WTC11 (cell line): ENCODE measurements at regions not wholly inside any gene's neighbourhood (a gene's known extent, or its start where the extent isn't known, plus 50 kb on each side); places are given as distances from the start of the nearest gene placed in this dataset.

Experiments
- ATAC-seq: fragments of 200-7000 bp; cut with Tn5 transposase; 2 replicates; pipeline ENCODE4 v1.10.0; 2021; ENCODE audit warnings: mild to moderate bottlenecking, moderate library complexity
- CTCF ChIA-PET: fragments of 300-600 bp; sonication (Branson Sonifier 250); formaldehyde crosslinking; loops from one replicate; lab custom pipeline; 2021; ENCODE audit warnings: antibody characterized with exemption; lab: Charles Lee
- POLR2A ChIA-PET: fragments of 350-600 bp; sonication (Branson Sonifier 250); formaldehyde crosslinking; loops from one replicate; lab custom pipeline; 2021; ENCODE audit warnings: antibody characterized with exemption; lab: Charles Lee
- DNase-seq: peaks from one replicate; pipeline ENCODE4 v3.0.0; 2021; ENCODE audit warnings: low spot score
- H3K27ac Mint-ChIP-seq: 2 replicates; pipeline ENCODE4 v1.8.0; 2021; ENCODE audit warnings: mixed read lengths
- H3K27me3 Mint-ChIP-seq: 2 replicates; pipeline ENCODE4 v1.8.0; 2021; ENCODE audit warnings: low read depth, mild to moderate bottlenecking, moderate library complexity, mixed read lengths
- H3K36me3 Mint-ChIP-seq: 2 replicates; pipeline ENCODE4 v1.8.0; 2021; ENCODE audit warnings: mixed read lengths
- H3K4me1 Mint-ChIP-seq: 2 replicates; pipeline ENCODE4 v1.8.0; 2022; ENCODE audit warnings: mixed read lengths
- H3K4me3 Mint-ChIP-seq: 2 replicates; pipeline ENCODE4 v1.8.0; 2021; ENCODE audit warnings: mild to moderate bottlenecking, moderate library complexity, mixed read lengths
- H3K9me3 Mint-ChIP-seq: 2 replicates; pipeline ENCODE4 v1.8.0; 2021; ENCODE audit warnings: mixed read lengths
- ATF1 ChIP-seq: sonication (generic); formaldehyde crosslinking; IDR thresholded peaks from 2 replicates; pipeline ENCODE4 v1.8.1; 2023; ENCODE audit warnings: mild to moderate bottlenecking, moderate library complexity, missing genetic modification reagents
- E2F5 ChIP-seq: sonication (generic); formaldehyde crosslinking; IDR thresholded peaks from 2 replicates; pipeline ENCODE4 v1.8.1; 2022; ENCODE audit warnings: mild to moderate bottlenecking, moderate library complexity, missing genetic modification reagents
- FOXJ3 ChIP-seq: sonication (generic); formaldehyde crosslinking; IDR thresholded peaks from 2 replicates; pipeline ENCODE4 v1.9.0; 2021; ENCODE audit warnings: missing genetic modification reagents, mild to moderate bottlenecking, borderline replicate concordance
- FOXP4 ChIP-seq: sonication (generic); formaldehyde crosslinking; IDR thresholded peaks from 2 replicates; pipeline ENCODE4 v1.8.0; 2022; ENCODE audit warnings: mild to moderate bottlenecking, missing genetic modification reagents
- GTF2I ChIP-seq: fragments of 250-450 bp; sonication (Bioruptor Pico); conservative IDR thresholded peaks from 2 replicates; pipeline ENCODE4 v1.4.0; 2021; ENCODE audit warnings: mild to moderate bottlenecking
- HMGXB4 ChIP-seq: sonication (generic); formaldehyde crosslinking; IDR thresholded peaks from 2 replicates; pipeline ENCODE4 v1.8.1; 2023; ENCODE audit warnings: mild to moderate bottlenecking, moderate library complexity, missing genetic modification reagents
- MYBL2 ChIP-seq: sonication (generic); formaldehyde crosslinking; IDR thresholded peaks from 2 replicates; pipeline ENCODE4 v1.8.1; 2023; ENCODE audit warnings: mild to moderate bottlenecking, moderate library complexity, missing genetic modification reagents
- NFATC4 ChIP-seq: fragments of 250-450 bp; sonication (Bioruptor Pico); IDR thresholded peaks from 2 replicates; pipeline ENCODE4 v1.9.0; 2021; ENCODE audit warnings: mild to moderate bottlenecking
- NFE2L1 ChIP-seq: sonication (generic); formaldehyde crosslinking; IDR thresholded peaks from 2 replicates; pipeline ENCODE4 v1.8.1; 2023; ENCODE audit warnings: missing genetic modification reagents
- NR1H2 ChIP-seq: sonication (generic); formaldehyde crosslinking; IDR thresholded peaks from 2 replicates; pipeline ENCODE4 v1.9.0; 2021; ENCODE audit warnings: mild to moderate bottlenecking, moderate library complexity, missing genetic modification reagents
- NR3C1 ChIP-seq: sonication (generic); formaldehyde crosslinking; conservative IDR thresholded peaks from 2 replicates; pipeline ENCODE4 v1.8.1; 2023; ENCODE audit warnings: low read depth, mild to moderate bottlenecking, missing genetic modification reagents
- PRRX2 ChIP-seq: fragments of 250-450 bp; sonication (Bioruptor Pico); IDR thresholded peaks from 2 replicates; pipeline ENCODE4 v1.8.0; 2021; ENCODE audit warnings: mild to moderate bottlenecking
- RELA ChIP-seq: sonication (generic); formaldehyde crosslinking; IDR thresholded peaks from 2 replicates; pipeline ENCODE4 v1.8.1; 2022; ENCODE audit warnings: missing genetic modification reagents, mild to moderate bottlenecking, borderline replicate concordance
- SMAD3 ChIP-seq: sonication (generic); formaldehyde crosslinking; IDR thresholded peaks from 2 replicates; pipeline ENCODE4 v1.8.0; 2022; ENCODE audit warnings: missing genetic modification reagents, mild to moderate bottlenecking, borderline replicate concordance
- TEAD1 ChIP-seq: sonication (generic); formaldehyde crosslinking; IDR thresholded peaks from 2 replicates; pipeline ENCODE4 v1.8.0; 2022; ENCODE audit warnings: mild to moderate bottlenecking, missing genetic modification reagents
- ZNF138 ChIP-seq: sonication (generic); formaldehyde crosslinking; conservative IDR thresholded peaks from 2 replicates; pipeline ENCODE4 v1.8.1; 2022; ENCODE audit warnings: mild to moderate bottlenecking, moderate library complexity, missing genetic modification reagents
- ZNF263 ChIP-seq: sonication (generic); formaldehyde crosslinking; IDR thresholded peaks from 2 replicates; pipeline ENCODE4 v1.8.1; 2022; ENCODE audit warnings: low read depth, mild to moderate bottlenecking, moderate library complexity, missing genetic modification reagents
- ZNF396 ChIP-seq: fragments of 250-450 bp; sonication (Bioruptor Pico); IDR thresholded peaks from 2 replicates; pipeline ENCODE4 v1.8.0; 2021; ENCODE audit warnings: mild to moderate bottlenecking, moderate library complexity, borderline replicate concordance
- ZNF416 ChIP-seq: fragments of 250-450 bp; sonication (Bioruptor Pico); IDR thresholded peaks from 2 replicates; pipeline ENCODE4 v1.9.0; 2021; ENCODE audit warnings: mild to moderate bottlenecking, inconsistent platforms
- TF ChIP-seq, protein P1 (sequence below): sonication (generic); formaldehyde crosslinking; IDR thresholded peaks from 2 replicates; pipeline ENCODE4 v1.8.0; 2023; ENCODE audit warnings: missing genetic modification reagents
- TF ChIP-seq, protein P2 (sequence below): fragments of 250-450 bp; sonication (Bioruptor Pico); IDR thresholded peaks from 2 replicates; pipeline ENCODE4 v1.9.0; 2021; ENCODE audit warnings: mild to moderate bottlenecking
- TF ChIP-seq, protein P3 (sequence below): fragments of 250-450 bp; sonication (Bioruptor Pico); conservative IDR thresholded peaks from 2 replicates; pipeline ENCODE4 v1.9.0; 2021; ENCODE audit warnings: mild to moderate bottlenecking
- TF ChIP-seq, protein P4 (sequence below): sonication (generic); formaldehyde crosslinking; IDR thresholded peaks from 2 replicates; pipeline ENCODE4 v1.8.1; 2023; ENCODE audit warnings: mild to moderate bottlenecking, missing genetic modification reagents

DNA sequence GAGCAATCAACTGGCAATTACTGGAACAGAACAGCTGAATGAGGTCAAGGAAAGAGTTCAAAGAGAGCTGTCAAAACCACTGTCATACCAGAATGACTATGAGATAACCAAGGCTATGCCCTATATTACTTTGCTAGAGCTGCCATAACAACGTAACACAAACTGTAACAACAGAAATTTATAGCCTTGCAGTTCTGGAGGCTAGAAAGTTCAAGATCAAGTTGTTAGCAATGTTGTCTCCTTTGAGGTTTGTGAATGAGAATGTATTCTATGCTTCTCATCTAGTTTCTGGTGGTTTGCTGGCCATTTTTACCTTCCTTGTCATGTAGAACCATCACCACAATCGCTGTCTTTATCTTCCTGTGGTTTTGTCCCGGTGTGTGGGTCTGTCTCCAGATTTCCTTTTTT, 1323.0 kb upstream of the GJE1 start (continued):
- TF ChIP-seq FOXP4 (CRISPR knock-in tag) (no peak), NFATC4 (CRISPR knock-in tag) (no peak), GTF2I (CRISPR knock-in tag) (no peak), E2F5 (CRISPR knock-in tag) (no peak), SMAD3 (CRISPR knock-in tag) (no peak)
- TF ChIP-seq, all 79 proteins: peak for 0

GRCh38 chr6:140806431-140806830, 1326.3 kb upstream of the GJE1 start:
- H3K36me3 Mint-ChIP-seq = no peaks in the 10 kb centered on the region
- H3K4me1 Mint-ChIP-seq = no peaks in the 10 kb centered on the region
- DNase-seq (no peak), ATAC-seq (no peak)
- peaks cover 13% of the 10 kb centered on the region for H3K9me3 Mint-ChIP-seq
- no peak overlapping the region for H3K4me3 Mint-ChIP-seq
- ChIA-PET CTCF (interaction anchor here (0.6 kb wide), 1 partner anchor 1431 kb away, joined by 4 read pairs; no protein-coding TSS in a partner anchor), POLR2A (no interaction called here)
- H3K27ac Mint-ChIP-seq = no peak overlapping the region
- H3K27me3 Mint-ChIP-seq = no peaks in the 10 kb centered on the region
- TF ChIP-seq, protein P1, sequence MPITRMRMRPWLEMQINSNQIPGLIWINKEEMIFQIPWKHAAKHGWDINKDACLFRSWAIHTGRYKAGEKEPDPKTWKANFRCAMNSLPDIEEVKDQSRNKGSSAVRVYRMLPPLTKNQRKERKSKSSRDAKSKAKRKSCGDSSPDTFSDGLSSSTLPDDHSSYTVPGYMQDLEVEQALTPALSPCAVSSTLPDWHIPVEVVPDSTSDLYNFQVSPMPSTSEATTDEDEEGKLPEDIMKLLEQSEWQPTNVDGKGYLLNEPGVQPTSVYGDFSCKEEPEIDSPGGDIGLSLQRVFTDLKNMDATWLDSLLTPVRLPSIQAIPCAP = no peak
- TF ChIP-seq TEAD1 = no peak
- no peak for TF ChIP-seq ZNF396 (CRISPR knock-in tag)
- no peak for TF ChIP-seq HMGXB4 (CRISPR knock-in tag)
- no peak for TF ChIP-seq NR3C1 (CRISPR knock-in tag)
- TF ChIP-seq ZNF263 = no peak
- TF ChIP-seq RELA (CRISPR knock-in tag) = no peak
- TF ChIP-seq ZNF138 (CRISPR knock-in tag) = no peak
- no peak for TF ChIP-seq PRRX2 (CRISPR knock-in tag)
- TF ChIP-seq, protein P2, sequence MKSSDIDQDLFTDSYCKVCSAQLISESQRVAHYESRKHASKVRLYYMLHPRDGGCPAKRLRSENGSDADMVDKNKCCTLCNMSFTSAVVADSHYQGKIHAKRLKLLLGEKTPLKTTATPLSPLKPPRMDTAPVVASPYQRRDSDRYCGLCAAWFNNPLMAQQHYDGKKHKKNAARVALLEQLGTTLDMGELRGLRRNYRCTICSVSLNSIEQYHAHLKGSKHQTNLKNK (CRISPR knock-in tag) = no peak

DNA sequence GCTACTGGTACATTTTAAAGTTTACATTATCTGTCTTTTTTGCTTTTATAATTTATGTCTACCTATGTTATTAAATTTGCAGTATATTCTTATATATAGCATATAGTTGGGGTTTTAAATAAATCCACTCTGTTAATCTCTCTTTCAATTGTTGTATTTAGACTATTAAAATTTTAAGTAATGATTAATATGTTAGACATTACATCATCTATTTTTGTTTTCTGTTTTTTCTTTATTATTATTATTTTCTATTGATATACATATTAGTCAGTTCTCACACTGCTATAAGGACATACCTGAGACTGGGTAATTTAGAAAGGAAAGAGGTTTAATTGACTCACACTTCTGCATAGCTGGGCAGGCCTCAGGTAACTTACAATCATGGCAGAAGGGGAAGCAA, 1338.2 kb upstream of the GJE1 start:
- Mint-ChIP-seq H3K36me3 (no peaks in the 10 kb centered on the region), H3K4me1 (no peaks in the 10 kb centered on the region), H3K9me3 (peaks cover 17% of the 10 kb centered on the region), H3K4me3 (no peak overlapping the region), H3K27ac (no peak overlapping the region), H3K27me3 (no peaks in the 10 kb centered on the region)
- POLR2A ChIA-PET = no interaction called here
- ATAC-seq = no peak
- CTCF ChIA-PET = no interaction called here
- DNase-seq = no peak
- TF ChIP-seq NR1H2 (CRISPR knock-in tag) (no peak), FOXJ3 (no peak), MYBL2 (CRISPR knock-in tag) (no peak), ATF1 (CRISPR knock-in tag) (no peak), NFE2L1 (CRISPR knock-in tag) (no peak), ZNF416 (CRISPR knock-in tag) (no peak), NFATC4 (CRISPR knock-in tag) (no peak)
- TF ChIP-seq, protein P3, sequence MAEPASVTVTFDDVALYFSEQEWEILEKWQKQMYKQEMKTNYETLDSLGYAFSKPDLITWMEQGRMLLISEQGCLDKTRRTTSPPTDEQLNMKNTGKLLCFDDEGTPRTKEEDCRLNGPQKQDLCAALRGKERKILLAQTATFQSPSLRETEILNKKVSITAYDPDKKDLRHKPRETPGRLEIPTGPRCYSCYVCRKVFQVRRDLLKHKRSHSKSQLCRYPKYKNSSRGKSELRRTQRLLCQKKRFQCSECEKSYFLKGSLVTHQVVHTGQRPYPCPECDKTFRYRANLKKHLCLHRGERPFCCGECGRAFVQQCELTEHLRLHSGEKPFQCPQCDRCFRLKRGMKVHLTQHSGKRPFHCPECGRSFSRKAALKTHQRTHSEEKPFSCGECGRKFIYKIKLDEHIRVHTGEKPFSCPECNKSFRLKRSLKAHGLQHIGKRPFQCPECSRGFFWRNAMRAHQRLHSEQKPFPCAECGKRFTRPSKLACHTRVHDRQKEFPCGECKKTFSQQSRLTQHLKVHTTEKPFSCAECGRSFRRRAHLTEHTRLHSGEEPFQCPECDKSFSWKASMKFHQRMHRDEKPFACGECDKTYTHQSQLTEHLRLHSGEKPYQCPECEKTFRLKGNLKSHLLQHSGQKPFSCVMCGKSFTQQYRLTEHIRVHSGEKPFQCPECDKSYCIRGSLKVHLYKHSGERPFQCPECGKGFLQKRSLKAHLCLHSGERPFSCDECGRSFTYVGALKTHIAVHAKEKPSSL (CRISPR knock-in tag) = no peak
- TF ChIP-seq, protein P4, sequence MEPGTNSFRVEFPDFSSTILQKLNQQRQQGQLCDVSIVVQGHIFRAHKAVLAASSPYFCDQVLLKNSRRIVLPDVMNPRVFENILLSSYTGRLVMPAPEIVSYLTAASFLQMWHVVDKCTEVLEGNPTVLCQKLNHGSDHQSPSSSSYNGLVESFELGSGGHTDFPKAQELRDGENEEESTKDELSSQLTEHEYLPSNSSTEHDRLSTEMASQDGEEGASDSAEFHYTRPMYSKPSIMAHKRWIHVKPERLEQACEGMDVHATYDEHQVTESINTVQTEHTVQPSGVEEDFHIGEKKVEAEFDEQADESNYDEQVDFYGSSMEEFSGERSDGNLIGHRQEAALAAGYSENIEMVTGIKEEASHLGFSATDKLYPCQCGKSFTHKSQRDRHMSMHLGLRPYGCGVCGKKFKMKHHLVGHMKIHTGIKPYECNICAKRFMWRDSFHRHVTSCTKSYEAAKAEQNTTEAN (CRISPR knock-in tag) = no peak
- TF ChIP-seq, protein P1 = no peak
